NCI-H2107 treated with DMSO at 0.1 percent for 48 hours (cell line): ENCODE measurements at regions not wholly inside any gene's neighbourhood (a gene's known extent, or its start where the extent isn't known, plus 50 kb on each side); places are given as distances from the start of the nearest gene placed in this dataset.

ENCODE experiments used
- DNase-seq: peaks from one replicate; lab custom pipeline; 2025; ENCODE audit not compliant: unreplicated experiment; lab: John Stamatoyannopoulos, UW

- DNase-seq, result no peak
Measured at GRCh38 chr2:129071531-129071930, 752.9 kb upstream of the HS6ST1 start.

- DNase-seq, result no peak
Measured at GRCh38 chr2:129074298-129074920, 755.7 kb upstream of the HS6ST1 start.

GRCh38 chr2:129078548-129078947 is 759.9 kb upstream of the HS6ST1 start:
- DNase-seq, result no peak

- no peak for DNase-seq
Measured at GRCh38 chr2:129080715-129081476, 762.2 kb upstream of the HS6ST1 start.

GRCh38 chr2:129085386-129085785 is 766.7 kb upstream of the HS6ST1 start:
- DNase-seq, result no peak

GRCh38 chr2:129087133-129087813 is 768.6 kb upstream of the HS6ST1 start:
- DNase-seq, result no peak

- no peak for DNase-seq
Measured at GRCh38 chr2:129091620-129092019, 773.0 kb upstream of the HS6ST1 start.

GRCh38 chr2:129092956-129093355 is 774.3 kb upstream of the HS6ST1 start:
- DNase-seq, result peak; percentile 85

- no peak for DNase-seq
Measured at GRCh38 chr2:129101186-129101585, 782.5 kb upstream of the HS6ST1 start.

- DNase-seq, result peak; percentile 74
Measured at GRCh38 chr2:129103936-129104878, 785.5 kb upstream of the HS6ST1 start.

GRCh38 chr2:129112181-129112580 is 793.5 kb upstream of the HS6ST1 start:
- no peak for DNase-seq

GRCh38 chr2:129113776-129114175 is 795.1 kb upstream of the HS6ST1 start:
- DNase-seq, result no peak

- DNase-seq, result no peak
Measured at GRCh38 chr2:129117434-129117833, 798.8 kb upstream of the HS6ST1 start.

- DNase-seq, result no peak
Measured at GRCh38 chr2:129118296-129118695, 799.6 kb upstream of the HS6ST1 start.

- no peak for DNase-seq
Measured at GRCh38 chr2:129129087-129129486, 810.4 kb upstream of the HS6ST1 start.

- DNase-seq, result no peak
Measured at GRCh38 chr2:129133692-129134641, 815.3 kb upstream of the HS6ST1 start.

GRCh38 chr2:129135017-129135416 is 816.3 kb upstream of the HS6ST1 start:
- DNase-seq, result no peak

- no peak for DNase-seq
Measured at GRCh38 chr2:129139380-129139779, 820.7 kb upstream of the HS6ST1 start.

GRCh38 chr2:129142465-129142864 is 823.8 kb upstream of the HS6ST1 start:
- DNase-seq, result no peak
